B cell (primary cell): ENCODE measurements at regions not wholly inside any gene's neighbourhood (a gene's known extent, or its start where the extent isn't known, plus 50 kb on each side); places are given as distances from the start of the nearest gene placed in this dataset.

Source experiments
- CTCF ChIP-seq: fragments of 200-600 bp; IDR thresholded peaks from one replicate; pipeline ENCODE4 v1.8.0; 2022; ENCODE audit warnings: antibody characterized with exemption, mild to moderate bottlenecking
- EZH2 ChIP-seq: IDR thresholded peaks from 2 replicates; pipeline ENCODE4 v1.6.1; 2012; ENCODE audit warnings: borderline replicate concordance, low read depth, mild to moderate bottlenecking, moderate library complexity, low read length; ENCODE audit not compliant: insufficient read depth, poor library complexity, severe bottlenecking

- TF ChIP-seq CTCF (no peak), EZH2 (no peak)
These were observed 139.1 kb upstream of the ADRA1B start for GRCh38 chr5:159777049-159777660.
